ENCODE measurements at regions not wholly inside any gene's neighbourhood (a gene's known extent, or its start where the extent isn't known, plus 50 kb on each side); places are given as distances from the start of the nearest gene placed in this dataset.

GRCh38 chr6:166721576-166721975, 94.5 kb upstream of the RPS6KA2 start:
- no peaks in the 10 kb centered on the region for H3K36me3 ChIP-seq (ENCODE audit: control insufficient read depth, insufficient read depth, low read length)
- DNase-seq (ENCODE audit: low read depth), result no peak
- H3K4me3 ChIP-seq (ENCODE audit: low read depth, low read length), result no peak overlapping the region
- no peak for FAIRE-seq
- TF ChIP-seq CTCF (IDR thresholded peaks at IDR 0.05; ENCODE audit: insufficient read depth, low read length, severe bottlenecking), result no peak
- H3K27me3 ChIP-seq (ENCODE audit: control insufficient read depth, insufficient read depth, low read length), result no peaks in the 10 kb centered on the region

DNA sequence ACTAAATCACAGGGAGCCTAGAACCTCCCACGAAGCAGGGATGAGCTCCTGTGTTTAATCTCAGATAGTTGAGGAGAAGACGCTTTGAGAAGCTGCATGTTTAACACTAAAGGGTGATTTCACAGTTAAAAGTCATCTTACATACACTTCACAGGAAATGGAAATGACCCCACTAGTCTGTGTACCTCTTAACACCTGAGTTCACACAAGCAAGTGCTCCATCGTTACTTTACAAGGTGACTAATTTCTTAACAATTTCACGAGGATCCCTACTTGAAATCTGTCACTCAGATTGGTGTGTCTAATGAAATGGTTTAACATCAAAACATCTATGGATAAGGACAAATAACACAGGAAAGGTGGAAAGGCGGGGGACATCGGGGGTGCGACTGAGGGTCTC, 93.8 kb upstream of the RPS6KA2 start:
- TF ChIP-seq CTCF (IDR thresholded peaks at IDR 0.05; ENCODE audit: insufficient read depth, low read length, severe bottlenecking), result no peak
- DNase-seq (ENCODE audit: low read depth), result no peak
- FAIRE-seq, result no peak

DNA sequence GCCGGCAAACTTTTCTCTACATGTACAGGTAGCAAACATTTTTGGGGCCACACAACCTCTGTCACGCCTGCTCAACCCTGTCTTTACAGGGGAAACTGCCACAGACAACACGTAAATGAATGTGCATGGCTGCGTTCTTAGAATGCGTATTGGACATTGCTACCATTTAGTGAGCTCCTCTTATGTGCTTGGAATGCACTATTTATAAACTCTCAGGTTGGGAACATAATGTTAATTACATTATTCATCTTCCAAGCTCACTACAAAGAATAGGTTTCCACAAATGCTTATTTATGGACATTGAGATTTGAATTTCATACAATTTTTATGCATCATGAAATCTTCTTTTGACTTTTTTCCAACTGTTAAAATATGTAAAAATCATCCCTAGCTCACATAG, 92.0 kb upstream of the RPS6KA2 start:
- H3K27me3 ChIP-seq (ENCODE audit: control insufficient read depth, insufficient read depth, low read length), result no peaks in the 10 kb centered on the region
- no peak for TF ChIP-seq CTCF (IDR thresholded peaks at IDR 0.05; ENCODE audit: insufficient read depth, low read length, severe bottlenecking)
- H3K4me3 ChIP-seq (ENCODE audit: low read depth, low read length), result no peak overlapping the region
- DNase-seq (ENCODE audit: low read depth) (no peak), FAIRE-seq (no peak)
- H3K36me3 ChIP-seq (ENCODE audit: control insufficient read depth, insufficient read depth, low read length), result no peaks in the 10 kb centered on the region

More for the DNA sequence above, 93.8 kb upstream of the RPS6KA2 start:
- H3K36me3 ChIP-seq (ENCODE audit: control insufficient read depth, insufficient read depth, low read length), result no peaks in the 10 kb centered on the region
- no peak overlapping the region for H3K4me3 ChIP-seq (ENCODE audit: low read depth, low read length)
- no peaks in the 10 kb centered on the region for H3K27me3 ChIP-seq (ENCODE audit: control insufficient read depth, insufficient read depth, low read length)

GRCh38 chr6:166718516-166718915, 91.5 kb upstream of the RPS6KA2 start:
- Histone ChIP-seq H3K4me3 (ENCODE audit: low read depth, low read length) (no peak overlapping the region), H3K27me3 (ENCODE audit: control insufficient read depth, insufficient read depth, low read length) (no peaks in the 10 kb centered on the region), H3K36me3 (ENCODE audit: control insufficient read depth, insufficient read depth, low read length) (no peaks in the 10 kb centered on the region)
- FAIRE-seq, result no peak
- DNase-seq (ENCODE audit: low read depth), result no peak
- TF ChIP-seq CTCF (IDR thresholded peaks at IDR 0.05; ENCODE audit: insufficient read depth, low read length, severe bottlenecking), result no peak

- no peak for TF ChIP-seq CTCF (IDR thresholded peaks at IDR 0.05; ENCODE audit: insufficient read depth, low read length, severe bottlenecking)
- DNase-seq (ENCODE audit: low read depth), result no peak
- H3K4me3 ChIP-seq (ENCODE audit: low read depth, low read length), result no peak overlapping the region
- H3K36me3 ChIP-seq (ENCODE audit: control insufficient read depth, insufficient read depth, low read length), result no peaks in the 10 kb centered on the region
- no peak for FAIRE-seq
- H3K27me3 ChIP-seq (ENCODE audit: control insufficient read depth, insufficient read depth, low read length), result no peaks in the 10 kb centered on the region
Observed at GRCh38 chr6:166716910-166717617, 90.0 kb upstream of the RPS6KA2 start.

DNA sequence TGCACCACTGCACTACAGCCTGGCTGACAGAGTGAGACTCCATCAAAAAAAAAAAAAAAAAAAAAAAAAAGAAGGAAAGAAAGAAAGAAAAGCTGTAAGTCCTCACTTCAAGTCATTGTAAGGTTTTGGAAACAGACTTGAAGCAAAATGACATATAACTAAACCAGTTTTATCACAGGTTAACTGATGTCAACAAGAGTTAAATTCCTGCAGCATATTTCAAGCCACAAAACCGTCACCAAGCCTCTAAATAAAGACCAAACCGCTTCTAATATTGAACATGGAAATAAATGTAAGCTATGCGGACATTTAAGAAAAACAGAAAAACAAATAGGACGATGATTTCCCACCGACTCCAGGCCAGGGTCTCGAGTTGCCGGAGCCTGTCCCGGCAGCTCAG, 88.9 kb upstream of the RPS6KA2 start:
- FAIRE-seq, result no peak
- Histone ChIP-seq H3K27me3 (ENCODE audit: control insufficient read depth, insufficient read depth, low read length) (no peaks in the 10 kb centered on the region), H3K36me3 (ENCODE audit: control insufficient read depth, insufficient read depth, low read length) (no peaks in the 10 kb centered on the region), H3K4me3 (ENCODE audit: low read depth, low read length) (no peak overlapping the region)
- no peak for DNase-seq (ENCODE audit: low read depth)
- TF ChIP-seq CTCF (IDR thresholded peaks at IDR 0.05; ENCODE audit: insufficient read depth, low read length, severe bottlenecking), result no peak
